Naive B cell (primary cell): ENCODE measurements at regions not wholly inside any gene's neighbourhood (a gene's known extent, or its start where the extent isn't known, plus 50 kb on each side); places are given as distances from the start of the nearest gene placed in this dataset.

Source experiments
- ATAC-seq, 2 donors: fragments of 150-1000 bp; cut with Tn5 transposase; 2 replicates each; pipeline ENCODE4 v1.10.0; 2021; ENCODE audit warnings: low read depth in 2 of 2, mild to moderate bottlenecking in 2 of 2, moderate library complexity in 2 of 2
- DNase-seq: peaks from one replicate; pipeline ENCODE4 v3.0.0; 2022
- H3K27ac Mint-ChIP-seq, 6 donors: one replicate each; pipeline ENCODE4 v1.8.0; 2020 to 2022; ENCODE audit warnings: mild to moderate bottlenecking in 6 of 6, mixed read lengths in 6 of 6, moderate library complexity in 5 of 6, inconsistent platforms in 2 of 6
- H3K27me3 Mint-ChIP-seq, 3 donors: one replicate each; pipeline ENCODE4 v1.8.0; 2021 to 2022; ENCODE audit warnings: mixed read lengths in 3 of 3, mild to moderate bottlenecking in 1 of 3
- H3K36me3 Mint-ChIP-seq, 2 donors: one replicate each; pipeline ENCODE4 v1.8.0; 2020 to 2022; ENCODE audit warnings: mixed read lengths in 2 of 2, inconsistent platforms in 1 of 2, mild to moderate bottlenecking in 1 of 2
- H3K4me1 Mint-ChIP-seq, 3 donors: one replicate each; pipeline ENCODE4 v1.8.0; 2020 to 2022; ENCODE audit warnings: mixed read lengths in 3 of 3, inconsistent platforms in 1 of 3, mild to moderate bottlenecking in 1 of 3, moderate library complexity in 1 of 3
- H3K4me3 Mint-ChIP-seq, 8 donors: one replicate each; pipeline ENCODE4 v1.8.0; 2020 to 2022; ENCODE audit warnings: mild to moderate bottlenecking in 8 of 8, mixed read lengths in 8 of 8, moderate library complexity in 8 of 8, inconsistent platforms in 2 of 8
- H3K9me3 Mint-ChIP-seq, 7 donors: one replicate each; pipeline ENCODE4 v1.8.0; 2020 to 2022; ENCODE audit warnings: mixed read lengths in 7 of 7, mild to moderate bottlenecking in 5 of 7, inconsistent platforms in 2 of 7, moderate library complexity in 1 of 7

DNA sequence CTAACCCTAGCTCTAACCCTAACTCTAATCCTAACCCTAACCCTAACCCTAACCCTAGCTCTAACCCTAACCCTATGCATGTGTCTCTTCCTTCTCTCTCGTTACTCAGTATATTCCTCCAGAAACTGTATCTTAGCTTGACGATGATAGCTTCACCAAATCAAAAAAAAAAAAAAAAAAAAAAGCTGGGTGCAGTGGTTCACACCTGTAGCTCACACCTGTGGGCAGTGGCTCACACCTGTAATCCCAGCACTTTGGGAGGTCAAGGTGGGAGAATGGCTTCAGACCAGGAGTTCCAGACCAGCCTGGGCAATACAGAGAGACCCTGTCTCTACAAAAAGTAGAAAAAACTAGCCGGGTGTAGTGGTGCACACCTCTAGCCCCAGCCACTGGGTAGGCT lies 414.0 kb downstream of the GATA3 start:
- Mint-ChIP-seq H3K27me3 (peaks cover 6 to 21% (median 8%) of the 10 kb centered on the region in 3 donors), H3K27ac (no peak overlapping the region), H3K9me3 (no peaks in the 10 kb centered on the region), H3K4me1 (no peaks in the 10 kb centered on the region), H3K4me3 (no peak overlapping the region), H3K36me3 (no peaks in the 10 kb centered on the region)
- ATAC-seq (no peak), DNase-seq (no peak)

GRCh38 chr10:8473205-8473604 lies 418.7 kb downstream of the GATA3 start:
- DNase-seq (no peak), ATAC-seq (no peak)
- H3K27me3 Mint-ChIP-seq: peaks cover 0 to 18% (median 0%) of the 10 kb centered on the region in 3 donors

GRCh38 chr10:8477300-8477699 lies 422.8 kb downstream of the GATA3 start:
- H3K36me3 Mint-ChIP-seq: peaks cover 0 to 6% of the 10 kb centered on the region in 2 donors
- peaks cover 0 to 20% (median 8%) of the 10 kb centered on the region in 7 donors for H3K9me3 Mint-ChIP-seq
- no peak overlapping the region for H3K4me3 Mint-ChIP-seq
- ATAC-seq (no peak), DNase-seq (no peak)
- H3K27ac Mint-ChIP-seq: no peak overlapping the region
- peaks cover 0 to 7% (median 6%) of the 10 kb centered on the region in 3 donors for H3K27me3 Mint-ChIP-seq
- H3K4me1 Mint-ChIP-seq: no peaks in the 10 kb centered on the region

More at GRCh38 chr10:8473205-8473604, 418.7 kb downstream of the GATA3 start:
- Mint-ChIP-seq H3K9me3 (peaks cover 0 to 20% (median 8%) of the 10 kb centered on the region in 7 donors), H3K27ac (no peak overlapping the region), H3K36me3 (peaks cover 0 to 6% of the 10 kb centered on the region in 2 donors), H3K4me3 (no peak overlapping the region), H3K4me1 (no peaks in the 10 kb centered on the region)

DNA sequence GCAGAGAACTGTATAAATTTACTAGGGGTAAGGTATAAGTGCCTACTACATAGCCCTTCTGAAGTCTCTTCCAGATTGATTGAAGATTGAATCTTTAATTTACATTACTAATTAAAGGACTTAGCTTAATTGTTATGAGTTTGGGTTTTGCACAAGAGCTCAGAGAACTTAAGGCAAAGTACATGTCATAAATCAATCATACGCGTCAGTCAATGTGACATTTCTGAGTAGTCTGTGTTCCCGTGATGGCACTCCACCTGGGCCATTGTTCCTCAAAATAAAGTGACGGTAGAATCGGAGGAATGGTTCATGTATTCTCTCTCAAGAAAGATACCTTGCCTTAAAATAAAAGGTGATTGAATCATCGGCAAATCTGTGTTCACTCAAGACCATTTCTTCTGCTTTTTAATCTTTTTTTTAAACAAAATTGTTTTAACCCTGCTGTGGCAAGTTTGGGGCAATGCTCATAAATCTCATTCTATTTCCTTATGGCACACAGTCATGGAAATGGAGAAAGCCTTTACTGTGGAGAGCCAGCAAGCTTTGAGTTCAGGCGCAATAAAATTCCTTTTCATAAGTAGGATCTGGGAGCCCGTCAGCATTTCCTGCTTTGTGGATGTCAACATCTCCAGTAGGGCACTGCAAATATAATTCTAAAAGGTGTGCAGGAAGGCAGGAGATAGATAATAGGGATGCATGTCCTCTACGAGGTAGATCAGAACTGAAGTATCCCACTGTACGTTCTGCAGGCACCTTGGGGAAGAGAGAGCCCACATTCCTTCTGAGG lies 427.4 kb downstream of the GATA3 start:
- ATAC-seq: no peak
- Mint-ChIP-seq H3K9me3 (peaks cover 0 to 10% (median 6%) of the 10 kb centered on the region in 7 donors), H3K27me3 (peaks cover 0 to 7% (median 6%) of the 10 kb centered on the region in 3 donors), H3K4me3 (no peak overlapping the region), H3K36me3 (peaks cover 0 to 6% of the 10 kb centered on the region in 2 donors), H3K27ac (no peak overlapping the region), H3K4me1 (no peaks in the 10 kb centered on the region)
- no peak for DNase-seq

DNA sequence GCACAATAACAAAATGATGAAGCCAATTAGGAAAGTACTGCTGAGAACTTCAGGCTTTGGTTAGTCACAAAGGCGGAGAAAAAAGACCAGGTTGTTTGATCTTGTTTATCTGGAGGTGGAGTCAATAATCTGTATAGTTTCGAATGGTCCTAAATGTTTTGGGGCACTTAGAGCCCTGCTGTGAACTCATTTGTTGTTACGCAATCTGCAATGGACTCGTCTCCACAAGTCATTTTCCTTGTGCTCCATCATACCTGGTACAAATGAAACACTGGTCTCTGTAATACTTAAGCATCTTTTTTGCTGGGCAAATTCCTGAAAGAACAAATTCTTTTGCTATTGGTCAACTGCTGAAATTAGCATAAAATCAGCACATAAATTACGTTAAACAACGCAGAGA lies 430.5 kb downstream of the GATA3 start:
- Mint-ChIP-seq H3K4me3 (no peak overlapping the region), H3K27ac (no peak overlapping the region), H3K36me3 (no peaks in the 10 kb centered on the region), H3K4me1 (no peaks in the 10 kb centered on the region), H3K27me3 (peaks cover 4 to 7% (median 5%) of the 10 kb centered on the region in 3 donors), H3K9me3 (peaks cover 0 to 2% (median 0%) of the 10 kb centered on the region in 7 donors)
- ATAC-seq (no peak), DNase-seq (no peak)

DNA sequence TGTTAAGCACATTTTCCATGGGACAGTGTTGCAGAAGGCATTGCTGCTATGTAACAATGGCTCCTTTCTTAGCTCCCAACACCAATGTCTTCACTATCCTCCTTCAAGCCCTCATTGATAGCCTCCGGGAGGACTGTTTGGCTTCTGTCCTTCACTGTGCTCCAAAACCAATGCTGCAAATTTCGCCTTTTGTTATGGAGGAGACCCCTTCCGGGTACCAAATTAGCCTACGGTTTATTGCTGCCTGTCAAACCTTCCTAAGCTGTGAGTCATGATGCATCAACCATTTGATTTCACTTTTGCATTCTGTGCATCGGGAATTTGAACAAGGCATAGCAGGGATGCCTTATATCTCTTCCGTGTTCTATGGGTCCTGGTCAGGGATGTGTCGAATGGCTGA lies 432.9 kb downstream of the GATA3 start:
- ATAC-seq (no peak), DNase-seq (no peak)
- no peak overlapping the region for H3K27ac Mint-ChIP-seq
- no peaks in the 10 kb centered on the region for H3K36me3 Mint-ChIP-seq
- H3K4me3 Mint-ChIP-seq: no peak overlapping the region
- H3K4me1 Mint-ChIP-seq: no peaks in the 10 kb centered on the region
- H3K9me3 Mint-ChIP-seq: peaks cover 0 to 2% (median under 1%) of the 10 kb centered on the region in 7 donors
- H3K27me3 Mint-ChIP-seq: peaks cover 5 to 7% (median 6%) of the 10 kb centered on the region in 3 donors

- peaks cover 0 to 4% (median 0%) of the 10 kb centered on the region in 7 donors for H3K9me3 Mint-ChIP-seq
- H3K4me3 Mint-ChIP-seq: no peak overlapping the region
- no peak overlapping the region for H3K27ac Mint-ChIP-seq
- H3K4me1 Mint-ChIP-seq: no peaks in the 10 kb centered on the region
- DNase-seq: no peak
- peaks cover under 1 to 8% (median 5%) of the 10 kb centered on the region in 3 donors for H3K27me3 Mint-ChIP-seq
- H3K36me3 Mint-ChIP-seq: no peaks in the 10 kb centered on the region
- no peak for ATAC-seq
Observed at GRCh38 chr10:8489232-8489631, 434.7 kb downstream of the GATA3 start.

- no peak for ATAC-seq
- Mint-ChIP-seq H3K4me3 (no peak overlapping the region), H3K27ac (no peak overlapping the region), H3K4me1 (no peaks in the 10 kb centered on the region), H3K9me3 (peaks cover 0 to 4% (median 0%) of the 10 kb centered on the region in 7 donors), H3K27me3 (peaks cover 0 to 8% (median 5%) of the 10 kb centered on the region in 3 donors), H3K36me3 (no peaks in the 10 kb centered on the region)
- DNase-seq: no peak
Observed at GRCh38 chr10:8489823-8490222, 435.3 kb downstream of the GATA3 start.

GRCh38 chr10:8498290-8498689 lies 443.8 kb downstream of the GATA3 start:
- Mint-ChIP-seq H3K27me3 (peaks cover 6 to 10% (median 6%) of the 10 kb centered on the region in 3 donors), H3K9me3 (peaks cover 0 to 5% (median 0%) of the 10 kb centered on the region in 7 donors), H3K27ac (no peak overlapping the region), H3K4me1 (peaks cover 0 to 2% (median 0%) of the 10 kb centered on the region in 3 donors), H3K36me3 (no peaks in the 10 kb centered on the region), H3K4me3 (no peak overlapping the region)
- no peak for DNase-seq
- no peak for ATAC-seq

DNA sequence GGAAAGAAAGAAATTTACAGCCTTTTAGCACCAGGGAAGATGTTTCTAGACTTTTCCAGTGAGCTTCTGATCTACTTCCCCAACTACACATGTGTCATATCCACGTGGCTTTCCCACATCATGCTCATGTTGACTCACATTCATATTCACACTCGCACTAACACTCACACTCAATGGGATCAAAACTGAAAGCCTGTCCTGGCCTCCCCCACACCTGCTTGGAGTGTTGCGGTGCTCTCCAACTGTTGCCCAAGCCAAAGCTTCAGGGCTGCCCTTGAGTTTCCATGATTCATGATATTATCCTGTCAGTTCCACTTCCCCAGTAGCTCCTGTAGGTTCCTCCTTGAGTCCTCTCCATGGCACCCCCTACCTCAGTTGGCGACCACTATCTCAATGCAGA lies 444.4 kb downstream of the GATA3 start:
- peaks cover 0 to 2% (median 0%) of the 10 kb centered on the region in 3 donors for H3K4me1 Mint-ChIP-seq
- no peak overlapping the region for H3K4me3 Mint-ChIP-seq

DNA sequence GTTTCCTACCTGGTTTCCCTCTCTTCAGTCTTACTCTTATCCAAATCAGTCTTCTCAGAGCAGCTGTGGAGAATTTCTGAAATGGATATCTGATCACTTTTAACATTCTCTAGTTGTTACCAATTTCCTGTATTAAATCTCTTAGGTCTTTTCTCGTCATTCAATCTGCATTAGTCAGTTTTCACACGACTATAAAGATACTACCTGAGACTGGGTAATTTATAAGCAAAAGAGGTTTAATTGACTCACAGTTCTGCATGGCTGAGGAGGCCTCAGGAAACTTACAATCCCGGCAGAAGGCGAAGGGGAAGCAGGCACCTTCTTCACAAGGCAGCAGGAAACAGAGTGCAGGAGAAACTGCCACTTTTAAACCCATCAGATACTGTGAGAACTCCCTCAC lies 444.8 kb downstream of the GATA3 start:
- no peak for DNase-seq
- H3K9me3 Mint-ChIP-seq: peaks cover 0 to 5% (median 0%) of the 10 kb centered on the region in 7 donors
- no peak overlapping the region for H3K4me3 Mint-ChIP-seq
- peaks cover 0 to 2% (median 0%) of the 10 kb centered on the region in 3 donors for H3K4me1 Mint-ChIP-seq
- peaks cover 6 to 16% (median 8%) of the 10 kb centered on the region in 3 donors for H3K27me3 Mint-ChIP-seq
- peak overlapping the region in 1 of 6 donors; percentile 72 for H3K27ac Mint-ChIP-seq
- H3K36me3 Mint-ChIP-seq: no peaks in the 10 kb centered on the region
- no peak for ATAC-seq

More for the DNA sequence above, 444.4 kb downstream of the GATA3 start:
- Mint-ChIP-seq H3K27me3 (peaks cover 6 to 12% (median 8%) of the 10 kb centered on the region in 3 donors), H3K36me3 (no peaks in the 10 kb centered on the region), H3K27ac (no peak overlapping the region), H3K9me3 (peaks cover 0 to 5% (median 0%) of the 10 kb centered on the region in 7 donors)
- ATAC-seq (no peak), DNase-seq (no peak)

- H3K4me1 Mint-ChIP-seq: peaks cover 0 to 2% (median 0%) of the 10 kb centered on the region in 3 donors
- ATAC-seq (no peak), DNase-seq (no peak)
- no peak overlapping the region for H3K4me3 Mint-ChIP-seq
- H3K27me3 Mint-ChIP-seq: peaks cover 6 to 20% (median 8%) of the 10 kb centered on the region in 3 donors
- peaks cover 0 to 5% (median 0%) of the 10 kb centered on the region in 7 donors for H3K9me3 Mint-ChIP-seq
- H3K27ac Mint-ChIP-seq: peak overlapping the region in 1 of 6 donors; percentile 72
- no peaks in the 10 kb centered on the region for H3K36me3 Mint-ChIP-seq
Observed at GRCh38 chr10:8499752-8500390, 445.4 kb downstream of the GATA3 start.

- DNase-seq (no peak), ATAC-seq (no peak)
- Mint-ChIP-seq H3K4me1 (peaks cover 0 to 2% (median 0%) of the 10 kb centered on the region in 3 donors), H3K27me3 (peaks cover 6 to 20% (median 8%) of the 10 kb centered on the region in 3 donors), H3K36me3 (no peaks in the 10 kb centered on the region), H3K27ac (no peak overlapping the region), H3K4me3 (no peak overlapping the region), H3K9me3 (peaks cover 0 to 5% (median 0%) of the 10 kb centered on the region in 7 donors)
Observed at GRCh38 chr10:8502573-8502972, 448.1 kb downstream of the GATA3 start.
